ENCODE measurements at regions not wholly inside any gene's neighbourhood (a gene's known extent, or its start where the extent isn't known, plus 50 kb on each side); places are given as distances from the start of the nearest gene placed in this dataset.

- peaks cover 0 to 8% (median 7%) of the 10 kb centered on the region in 5 donors for H3K27me3 Mint-ChIP-seq
- Histone ChIP-seq H3K4me1 (ENCODE audit: control insufficient read depth in 2 of 2, insufficient read depth in 2 of 2, low read length in 2 of 2) (no peaks in the 10 kb centered on the region), H3K27ac (ENCODE audit: low read depth, low read length) (no peak overlapping the region), H3K9me3 (ENCODE audit: control insufficient read depth in 2 of 3, low read length in 3 of 3) (no peaks in the 10 kb centered on the region), H3K36me3 (ENCODE audit: control insufficient read depth in 2 of 3, insufficient read depth in 3 of 3, low read length in 3 of 3) (no peaks in the 10 kb centered on the region), H3K27me3 (ENCODE audit: control insufficient read depth in 2 of 2, insufficient read depth in 2 of 2, low read length in 2 of 2) (no peaks in the 10 kb centered on the region), H3K4me3 (ENCODE audit: low read length) (no peak overlapping the region)
- ChIA-PET CTCF (no interaction called here), POLR2A (no interaction called here)
- H3K27ac Mint-ChIP-seq = no peak overlapping the region
- no peaks in the 10 kb centered on the region for H3K36me3 Mint-ChIP-seq
- H3K4me1 Mint-ChIP-seq = peaks cover 0 to 4% (median 0%) of the 10 kb centered on the region in 7 donors
- peak; percentile 48 for ATAC-seq
- intact Hi-C loops (cut with micrococcal nuclease) = no loop called here
- peaks cover 2 to 13% (median 5%) of the 10 kb centered on the region in 11 donors for H3K9me3 Mint-ChIP-seq
- no peak for DNase-seq
- H3K4me3 Mint-ChIP-seq = no peak overlapping the region
Observed at GRCh38 chr2:175463589-175464310, 282.2 kb upstream of the ATP5MC3 start.

DNA sequence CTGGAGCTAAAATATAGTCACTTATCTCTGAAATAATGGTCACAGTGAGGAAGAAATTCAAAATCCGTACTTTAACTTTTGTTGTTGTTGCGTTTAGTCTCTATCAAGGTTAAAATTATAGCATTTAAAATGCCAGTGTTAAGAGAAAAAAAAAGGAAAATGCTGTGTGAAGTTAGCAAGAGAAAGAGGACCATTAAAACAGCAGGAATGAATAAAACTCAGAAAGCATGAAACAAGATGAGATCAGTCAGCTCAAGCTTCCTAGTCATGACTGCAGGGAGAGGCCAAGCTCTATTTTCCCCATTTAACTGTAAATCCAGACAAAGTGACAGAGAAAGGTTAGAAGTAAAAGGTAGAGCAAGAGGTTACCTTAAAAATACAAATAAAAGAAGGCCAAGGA is 281.7 kb upstream of the ATP5MC3 start:
- no peak overlapping the region for H3K27ac Mint-ChIP-seq
- Histone ChIP-seq H3K9me3 (ENCODE audit: control insufficient read depth in 2 of 3, low read length in 3 of 3) (no peaks in the 10 kb centered on the region), H3K27ac (ENCODE audit: low read depth, low read length) (no peak overlapping the region), H3K4me3 (ENCODE audit: low read length) (no peak overlapping the region), H3K36me3 (ENCODE audit: control insufficient read depth in 2 of 3, insufficient read depth in 3 of 3, low read length in 3 of 3) (no peaks in the 10 kb centered on the region), H3K27me3 (ENCODE audit: control insufficient read depth in 2 of 2, insufficient read depth in 2 of 2, low read length in 2 of 2) (no peaks in the 10 kb centered on the region), H3K4me1 (ENCODE audit: control insufficient read depth in 2 of 2, insufficient read depth in 2 of 2, low read length in 2 of 2) (no peaks in the 10 kb centered on the region)
- ATAC-seq (no peak), DNase-seq (no peak)
- H3K4me3 Mint-ChIP-seq = no peak overlapping the region
- intact Hi-C loops (cut with micrococcal nuclease) = no loop called here
- H3K4me1 Mint-ChIP-seq = peaks cover 0 to 4% (median 0%) of the 10 kb centered on the region in 7 donors
- H3K36me3 Mint-ChIP-seq = no peaks in the 10 kb centered on the region
- CTCF ChIA-PET = no interaction called here
- peaks cover 0 to 8% (median 7%) of the 10 kb centered on the region in 5 donors for H3K27me3 Mint-ChIP-seq
- POLR2A ChIA-PET = no interaction called here
- H3K9me3 Mint-ChIP-seq = peaks cover 2 to 13% (median 5%) of the 10 kb centered on the region in 11 donors

DNA sequence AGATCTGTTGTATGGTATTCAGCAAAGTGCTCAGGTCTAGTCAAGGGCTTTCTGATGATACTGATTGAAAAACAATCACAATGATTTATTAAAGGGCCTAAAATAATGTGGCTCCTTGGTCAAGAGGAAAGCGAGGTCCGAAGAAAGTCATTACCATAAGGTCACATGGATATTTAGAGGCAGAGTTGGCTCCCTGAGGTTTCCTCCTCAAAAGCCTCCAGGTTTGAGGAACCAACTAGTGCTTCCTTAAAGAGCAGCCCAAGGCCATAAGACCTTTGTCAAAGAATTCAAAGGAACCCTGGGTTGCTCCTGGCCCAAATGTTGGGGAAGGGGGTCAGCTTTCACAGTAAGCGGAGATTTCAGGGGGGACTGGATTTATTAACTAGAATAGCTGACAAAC is 280.7 kb upstream of the ATP5MC3 start:
- no peak for DNase-seq
- CTCF ChIA-PET = no interaction called here
- no peak overlapping the region for H3K27ac Mint-ChIP-seq
- POLR2A ChIA-PET = no interaction called here
- H3K9me3 Mint-ChIP-seq = peaks cover 2 to 13% (median 5%) of the 10 kb centered on the region in 11 donors
- H3K27me3 Mint-ChIP-seq = peaks cover 0 to 11% (median 8%) of the 10 kb centered on the region in 5 donors
- intact Hi-C loops (cut with micrococcal nuclease) = no loop called here
- H3K4me1 Mint-ChIP-seq = peaks cover 0 to 4% (median 0%) of the 10 kb centered on the region in 7 donors
- Histone ChIP-seq H3K9me3 (ENCODE audit: control insufficient read depth in 2 of 3, low read length in 3 of 3) (no peaks in the 10 kb centered on the region), H3K4me1 (ENCODE audit: control insufficient read depth in 2 of 2, insufficient read depth in 2 of 2, low read length in 2 of 2) (no peaks in the 10 kb centered on the region), H3K36me3 (ENCODE audit: control insufficient read depth in 2 of 3, insufficient read depth in 3 of 3, low read length in 3 of 3) (no peaks in the 10 kb centered on the region), H3K27ac (ENCODE audit: low read depth, low read length) (no peak overlapping the region), H3K4me3 (ENCODE audit: low read length) (no peak overlapping the region), H3K27me3 (ENCODE audit: control insufficient read depth in 2 of 2, insufficient read depth in 2 of 2, low read length in 2 of 2) (no peaks in the 10 kb centered on the region)
- no peak for ATAC-seq
- no peak overlapping the region for H3K4me3 Mint-ChIP-seq
- no peaks in the 10 kb centered on the region for H3K36me3 Mint-ChIP-seq

- no peaks in the 10 kb centered on the region for H3K36me3 ChIP-seq (ENCODE audit: control insufficient read depth in 2 of 3, insufficient read depth in 3 of 3, low read length in 3 of 3)
- no peak overlapping the region for H3K4me3 ChIP-seq (ENCODE audit: low read length)
- no peaks in the 10 kb centered on the region for H3K36me3 Mint-ChIP-seq
- no peak overlapping the region for H3K4me3 Mint-ChIP-seq
- H3K27ac Mint-ChIP-seq = no peak overlapping the region
- H3K27me3 ChIP-seq (ENCODE audit: control insufficient read depth in 2 of 2, insufficient read depth in 2 of 2, low read length in 2 of 2) = no peaks in the 10 kb centered on the region
- H3K27me3 Mint-ChIP-seq = peaks cover 0 to 11% (median 9%) of the 10 kb centered on the region in 5 donors
- intact Hi-C loops (cut with micrococcal nuclease) = no loop called here
- H3K9me3 ChIP-seq (ENCODE audit: control insufficient read depth in 2 of 3, low read length in 3 of 3) = no peaks in the 10 kb centered on the region
- ChIA-PET CTCF (no interaction called here), POLR2A (no interaction called here)
- H3K4me1 Mint-ChIP-seq = peaks cover 0 to 4% (median 0%) of the 10 kb centered on the region in 7 donors
- ATAC-seq (no peak), DNase-seq (no peak)
- no peaks in the 10 kb centered on the region for H3K4me1 ChIP-seq (ENCODE audit: control insufficient read depth in 2 of 2, insufficient read depth in 2 of 2, low read length in 2 of 2)
- H3K27ac ChIP-seq (ENCODE audit: low read depth, low read length) = no peak overlapping the region
- peaks cover 2 to 13% (median 5%) of the 10 kb centered on the region in 11 donors for H3K9me3 Mint-ChIP-seq
Observed at GRCh38 chr2:175461839-175462238, 280.3 kb upstream of the ATP5MC3 start.

DNA sequence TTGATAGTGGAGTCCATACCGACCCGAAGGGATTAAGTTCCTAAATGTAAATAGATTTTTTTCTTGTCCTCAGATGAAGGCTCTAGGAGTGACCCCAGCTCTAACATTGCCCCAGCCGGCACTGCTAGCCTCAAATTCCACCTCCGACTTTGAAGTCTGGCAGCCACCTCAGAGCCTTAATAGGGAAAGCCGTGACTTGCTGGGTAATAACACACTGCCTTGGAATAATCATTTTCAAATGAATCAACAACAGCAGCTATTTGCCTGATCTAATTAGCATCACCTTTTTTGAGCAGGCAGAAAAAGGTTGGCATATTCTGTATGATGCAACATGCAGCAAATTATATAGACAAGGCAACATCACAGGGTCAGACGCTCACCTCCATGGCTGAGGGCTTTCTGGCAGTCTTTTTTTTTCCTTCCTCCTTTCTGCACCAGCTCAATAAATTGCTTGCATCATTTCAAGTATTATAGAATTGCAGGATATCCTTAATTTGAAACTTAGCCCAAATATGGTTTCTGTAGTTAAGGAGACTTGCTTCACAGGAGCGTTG is 276.5 kb upstream of the ATP5MC3 start:
- H3K4me1 Mint-ChIP-seq = peaks cover 0 to 2% (median 0%) of the 10 kb centered on the region in 7 donors
- ChIA-PET CTCF (no interaction called here), POLR2A (no interaction called here)
- ATAC-seq (no peak), DNase-seq (no peak)
- no peaks in the 10 kb centered on the region for H3K36me3 Mint-ChIP-seq
- H3K27ac Mint-ChIP-seq = no peak overlapping the region
- no peak overlapping the region for H3K4me3 ChIP-seq (ENCODE audit: low read length)
- H3K27ac ChIP-seq (ENCODE audit: low read depth, low read length) = no peak overlapping the region
- H3K36me3 ChIP-seq (ENCODE audit: control insufficient read depth in 2 of 3, insufficient read depth in 3 of 3, low read length in 3 of 3) = no peaks in the 10 kb centered on the region
- H3K27me3 ChIP-seq (ENCODE audit: control insufficient read depth in 2 of 2, insufficient read depth in 2 of 2, low read length in 2 of 2) = no peaks in the 10 kb centered on the region
- H3K4me3 Mint-ChIP-seq = no peak overlapping the region
- H3K4me1 ChIP-seq (ENCODE audit: control insufficient read depth in 2 of 2, insufficient read depth in 2 of 2, low read length in 2 of 2) = no peaks in the 10 kb centered on the region
- H3K9me3 Mint-ChIP-seq = peaks cover 2 to 13% (median 5%) of the 10 kb centered on the region in 11 donors
- H3K27me3 Mint-ChIP-seq = peaks cover 0 to 19% (median 11%) of the 10 kb centered on the region in 5 donors
- H3K9me3 ChIP-seq (ENCODE audit: control insufficient read depth in 2 of 3, low read length in 3 of 3) = no peaks in the 10 kb centered on the region
- intact Hi-C loops (cut with micrococcal nuclease) = no loop called here

DNA sequence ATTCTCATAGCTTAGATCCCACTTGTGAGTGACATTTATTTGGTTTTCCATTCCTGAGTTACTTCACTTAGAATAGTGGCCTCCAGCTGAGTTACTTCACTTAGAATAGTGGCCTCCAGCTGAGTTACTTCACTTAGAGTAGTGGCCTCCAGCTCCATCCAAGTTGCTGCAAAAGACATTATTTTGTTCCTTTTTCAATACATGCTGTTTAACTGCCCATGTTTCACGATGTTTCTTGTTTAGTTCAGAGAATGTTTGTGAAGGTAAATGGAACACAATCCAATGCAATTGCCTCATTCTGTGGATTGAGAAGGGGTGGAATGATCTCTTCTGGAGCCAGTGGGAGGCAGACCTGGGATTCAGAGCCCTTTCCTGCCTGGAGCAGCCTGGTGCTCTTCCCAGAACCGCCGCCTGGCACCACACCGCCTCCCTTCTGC is 273.5 kb upstream of the ATP5MC3 start:
- H3K36me3 Mint-ChIP-seq = no peaks in the 10 kb centered on the region
- H3K4me3 ChIP-seq (ENCODE audit: low read length) = no peak overlapping the region
- H3K9me3 ChIP-seq (ENCODE audit: control insufficient read depth in 2 of 3, low read length in 3 of 3) = no peaks in the 10 kb centered on the region
- H3K4me3 Mint-ChIP-seq = no peak overlapping the region
- ATAC-seq (no peak), DNase-seq (no peak)
- H3K27me3 ChIP-seq (ENCODE audit: control insufficient read depth in 2 of 2, insufficient read depth in 2 of 2, low read length in 2 of 2) = no peaks in the 10 kb centered on the region
- H3K27ac Mint-ChIP-seq = no peak overlapping the region
- peaks cover 0 to 4% (median 3%) of the 10 kb centered on the region in 11 donors for H3K9me3 Mint-ChIP-seq
- H3K4me1 Mint-ChIP-seq = peaks cover 0 to 1% (median 0%) of the 10 kb centered on the region in 7 donors
- no peak overlapping the region for H3K27ac ChIP-seq (ENCODE audit: low read depth, low read length)
- no peaks in the 10 kb centered on the region for H3K36me3 ChIP-seq (ENCODE audit: control insufficient read depth in 2 of 3, insufficient read depth in 3 of 3, low read length in 3 of 3)
- ChIA-PET CTCF (no interaction called here), POLR2A (no interaction called here)
- H3K4me1 ChIP-seq (ENCODE audit: control insufficient read depth in 2 of 2, insufficient read depth in 2 of 2, low read length in 2 of 2) = no peaks in the 10 kb centered on the region
- peaks cover 0 to 16% (median 3%) of the 10 kb centered on the region in 5 donors for H3K27me3 Mint-ChIP-seq
- intact Hi-C loops (cut with micrococcal nuclease) = no loop called here

All from naive thymus-derived CD4-positive, alpha-beta T cell (primary cell).